LHCN-M2 (cell line): ENCODE measurements at regions not wholly inside any gene's neighbourhood (a gene's known extent, or its start where the extent isn't known, plus 50 kb on each side); places are given as distances from the start of the nearest gene placed in this dataset.

Experiments
- DNase-seq: peaks from one replicate; pipeline ENCODE4 v3.0.0-alpha.2; 2012; ENCODE audit warnings: low read depth

DNA sequence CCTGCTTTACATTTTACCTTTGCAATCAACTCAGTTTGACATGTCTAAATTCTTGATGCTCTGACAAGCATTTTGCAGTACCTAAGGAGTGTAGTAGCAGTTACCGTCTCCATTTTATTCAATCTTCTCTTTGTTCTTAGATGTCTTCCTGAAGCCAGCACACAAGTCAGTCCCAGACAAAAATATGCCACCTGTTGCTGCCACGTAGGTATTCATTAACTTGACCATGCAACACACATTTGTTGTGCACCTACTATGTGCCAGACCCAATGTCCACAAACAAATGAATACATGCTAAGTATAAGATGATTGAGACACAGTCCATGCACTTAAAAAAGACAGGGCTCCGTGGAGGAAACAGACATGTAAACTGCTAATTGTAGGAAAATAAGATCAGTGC lies 81.5 kb upstream of the NGF start:
- DNase-seq, result no peak

DNA sequence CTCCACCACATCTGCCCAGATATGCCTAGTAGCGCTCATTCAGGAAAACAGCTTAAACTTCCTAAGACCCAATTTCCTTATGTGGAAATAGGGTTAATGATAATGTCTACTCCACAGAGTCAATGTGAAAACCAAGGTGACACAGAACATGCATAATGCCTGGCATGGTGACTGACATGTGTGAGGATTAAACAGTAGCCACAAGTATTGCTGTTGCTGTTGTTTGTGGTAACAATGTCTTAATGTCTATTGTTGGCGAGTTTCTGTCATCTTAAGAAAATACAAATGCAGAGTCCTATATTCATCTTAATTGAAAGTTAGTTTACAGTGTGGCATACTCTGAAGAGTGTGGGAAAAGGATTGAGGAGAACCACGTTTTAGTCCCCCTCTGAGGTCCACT lies 75.6 kb upstream of the NGF start:
- no peak for DNase-seq

DNA sequence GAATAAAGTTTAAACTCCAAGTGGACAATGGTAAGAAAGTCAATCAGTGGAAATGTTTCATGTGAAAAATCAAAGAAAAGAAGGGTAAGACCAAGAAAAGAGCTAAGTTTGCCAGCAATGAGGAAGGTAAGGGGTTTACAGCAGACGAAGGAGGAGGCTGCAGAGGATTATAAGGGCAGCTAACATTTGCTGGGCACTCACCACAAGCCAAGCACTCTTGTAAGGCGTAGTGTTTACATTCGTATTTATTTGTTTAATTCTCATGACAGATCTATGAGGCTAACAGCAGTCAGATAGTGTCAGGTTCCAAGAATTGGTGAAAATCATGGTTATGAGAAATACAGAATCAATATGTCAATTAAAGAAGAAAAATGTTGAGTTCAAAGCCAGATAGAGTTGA lies 75.2 kb upstream of the NGF start:
- no peak for DNase-seq

DNA sequence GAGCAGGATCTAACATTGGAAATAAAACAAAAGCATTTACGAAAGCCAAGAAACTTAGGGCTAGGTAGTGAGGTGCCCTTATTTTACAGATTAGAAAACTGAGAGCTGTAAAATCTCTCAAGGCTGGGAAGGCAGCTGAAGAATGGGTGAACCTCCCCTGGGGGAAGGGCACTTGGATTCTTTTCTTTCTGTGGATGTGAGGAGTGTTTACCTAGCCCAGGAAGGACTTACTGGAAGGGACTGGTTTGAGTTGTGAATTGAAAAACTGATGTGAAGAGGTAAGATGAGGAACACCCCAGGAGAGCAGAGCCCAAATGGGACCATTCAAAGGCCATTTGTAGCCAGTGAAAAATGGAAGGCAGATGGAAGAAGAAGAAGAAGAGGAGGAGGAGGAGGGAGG lies 74.7 kb upstream of the NGF start:
- DNase-seq, result no peak

- no peak for DNase-seq
These were observed 74.2 kb upstream of the NGF start for GRCh38 chr1:115412286-115412685.

- peak; percentile 77 for DNase-seq
These were observed 73.5 kb upstream of the NGF start for GRCh38 chr1:115411371-115412063.

DNA sequence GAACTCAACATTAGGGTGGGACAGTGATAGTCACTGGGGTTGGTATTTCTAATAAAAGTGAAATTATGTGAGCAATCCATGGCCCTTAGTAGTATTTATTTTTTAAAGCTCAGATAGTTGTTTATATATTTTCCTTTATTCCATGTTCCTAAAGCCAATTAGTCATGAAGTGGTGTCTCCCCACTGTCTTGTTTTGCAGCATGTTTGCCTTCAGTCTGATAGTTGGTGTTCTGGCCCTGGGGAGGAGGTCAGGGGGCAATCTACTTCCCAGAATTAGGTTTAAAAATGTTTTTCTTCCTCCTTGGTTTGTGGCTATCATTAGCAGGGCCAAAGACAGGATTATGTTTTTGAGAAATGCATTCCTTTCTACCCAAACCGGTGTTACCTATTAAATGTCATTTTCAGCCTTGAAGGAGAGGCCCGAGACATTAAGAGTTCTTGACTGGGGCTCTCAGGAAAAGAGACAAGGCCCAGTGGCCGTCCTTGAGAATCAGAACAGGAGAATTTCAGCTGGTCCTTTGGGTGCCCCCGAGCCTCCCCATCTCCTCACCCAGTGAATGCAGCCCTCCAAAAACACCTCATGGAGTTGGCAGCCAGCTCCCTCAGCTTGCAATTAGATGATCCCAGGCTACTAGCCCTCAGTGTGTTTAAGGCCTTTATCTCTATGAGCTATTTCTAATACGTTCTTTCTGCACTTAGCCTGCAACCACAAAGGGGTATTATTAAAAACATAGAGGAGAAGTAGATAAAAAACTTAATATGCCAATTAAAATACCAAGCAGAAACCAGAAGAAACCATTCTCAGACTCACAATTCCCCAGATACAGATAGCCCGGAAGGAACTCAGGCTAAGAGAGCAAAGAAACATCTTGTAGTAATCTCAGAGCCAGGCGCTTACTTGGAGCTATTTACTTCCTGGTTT lies 71.3 kb upstream of the NGF start:
- DNase-seq, result no peak

- no peak for DNase-seq
These were observed 70.5 kb upstream of the NGF start for GRCh38 chr1:115408533-115408932.

DNA sequence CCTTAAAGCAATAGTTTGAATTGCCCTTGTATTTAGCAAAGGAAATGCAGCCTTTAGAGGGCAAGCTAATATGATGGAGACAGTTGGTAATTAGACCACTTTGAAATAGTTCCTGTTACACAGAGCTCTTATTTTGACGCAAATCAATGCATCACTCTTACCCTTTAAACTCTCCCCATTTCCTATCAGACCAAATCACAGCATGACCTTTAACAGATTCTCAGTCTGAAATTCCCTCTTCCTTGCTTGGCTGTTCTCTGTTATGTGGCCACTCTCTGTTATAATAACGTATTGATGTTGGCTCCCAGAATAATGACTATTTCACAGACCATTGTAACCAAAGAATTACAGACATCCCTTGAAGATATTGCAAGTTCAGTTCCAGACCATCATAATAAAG lies 66.9 kb upstream of the NGF start:
- DNase-seq, result no peak

GRCh38 chr1:115402753-115403184 lies 64.7 kb upstream of the NGF start:
- DNase-seq, result no peak

DNA sequence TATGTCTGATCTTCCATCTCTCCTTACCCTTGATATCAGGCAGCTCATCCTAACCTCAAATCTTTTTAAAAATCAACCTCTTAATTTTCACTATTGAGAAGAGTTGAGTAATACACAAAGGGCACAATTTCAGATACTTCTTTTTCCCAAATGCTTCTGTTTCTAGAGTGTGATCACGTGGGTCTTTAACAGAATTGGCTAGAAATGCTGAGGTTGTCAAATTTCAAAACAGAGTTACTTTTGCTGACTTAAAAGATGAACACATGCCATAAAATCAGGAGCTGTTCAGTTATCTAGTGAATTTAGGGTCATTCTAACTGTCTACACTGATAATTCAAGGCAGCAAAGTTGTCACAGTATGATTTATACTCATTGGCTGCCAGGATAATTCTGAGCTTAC lies 63.6 kb upstream of the NGF start:
- DNase-seq, result no peak

DNA sequence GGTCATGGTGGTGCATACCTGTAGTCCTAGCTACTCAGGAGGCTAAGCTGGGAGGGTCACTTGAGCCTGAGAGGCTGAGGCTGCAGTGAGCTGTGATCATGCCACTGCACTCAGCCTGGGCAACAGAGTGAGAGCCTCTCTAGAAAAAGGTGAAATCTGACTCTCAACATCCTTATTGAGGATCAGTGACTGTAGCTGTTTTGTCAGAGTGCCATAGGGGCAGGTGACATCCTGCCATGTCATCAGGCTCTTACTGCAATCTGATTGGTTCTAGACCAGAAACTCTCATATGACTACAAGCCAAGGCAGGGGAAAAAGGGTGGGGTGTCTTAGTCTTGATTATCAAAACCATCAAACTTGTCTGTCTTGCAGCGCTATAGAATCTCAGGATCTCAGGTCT lies 62.8 kb upstream of the NGF start:
- DNase-seq, result no peak

DNA sequence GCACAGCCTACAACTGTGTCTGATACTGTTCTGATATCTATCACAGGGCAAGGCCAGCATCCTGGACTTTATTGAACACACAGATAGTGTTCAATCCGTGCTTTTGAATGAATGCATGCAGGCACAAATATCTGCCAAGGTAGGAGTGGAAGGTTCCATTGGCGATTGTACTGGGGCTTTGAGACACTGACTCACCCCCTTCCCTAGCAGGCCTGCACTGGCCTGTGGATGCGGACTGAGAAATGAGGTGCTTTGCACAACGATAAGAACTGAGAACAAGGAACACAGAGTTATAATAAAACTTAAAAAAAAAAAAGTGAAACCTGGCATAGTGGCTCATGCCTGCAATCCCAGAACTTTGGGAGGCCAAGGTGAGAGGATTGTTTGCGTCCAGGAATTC lies 62.4 kb upstream of the NGF start:
- DNase-seq, result no peak

- DNase-seq, result no peak
These were observed 60.7 kb upstream of the NGF start for GRCh38 chr1:115398745-115399144.
